ENCODE measurements at regions not wholly inside any gene's neighbourhood (a gene's known extent, or its start where the extent isn't known, plus 50 kb on each side); places are given as distances from the start of the nearest gene placed in this dataset.

- no peak overlapping the region for H3K9ac ChIP-seq (ENCODE audit: extremely low read depth, insufficient read length, low read length)
- H3K23ac ChIP-seq (ENCODE audit: insufficient read length, low read depth, low read length), result no peak overlapping the region
- H3K9me3 ChIP-seq (ENCODE audit: control insufficient read depth, low read depth, low read length), result no peaks in the 10 kb centered on the region
- no peak overlapping the region for H2BK15ac ChIP-seq (ENCODE audit: low read depth, low read length)
- no peak overlapping the region for H2BK20ac ChIP-seq (ENCODE audit: low read depth, low read length, poor library complexity, severe bottlenecking)
- Mint-ChIP-seq H3K4me3 (no peak overlapping the region), H3K36me3 (ENCODE audit: insufficient read depth in 1 of 3, low read depth in 3 of 3) (peaks cover 0 to under 1% (median 0%) of the 10 kb centered on the region in 3 experiments; a peak in 1 of 7 replicates), H3K27me3 (ENCODE audit: low read depth) (peaks cover 11% of the 10 kb centered on the region), H3K27ac (no peak overlapping the region), H3K9me3 (no peaks in the 10 kb centered on the region; a peak in 1 of 5 replicates), H3K4me1 (peaks cover 7% of the 10 kb centered on the region in 2 experiments)
- H3K27me3 ChIP-seq (ENCODE audit: insufficient read depth, low read length), result no peaks in the 10 kb centered on the region
- peaks cover 2% of the 10 kb centered on the region; the same call in 1 of the 2 replicates for H3K4me1 ChIP-seq (ENCODE audit: insufficient read depth, low read length)
- H3K4me2 ChIP-seq (ENCODE audit: insufficient read depth, insufficient read length, low read length), result no peak overlapping the region
- H2BK12ac ChIP-seq (ENCODE audit: insufficient read length, low read depth, low read length), result no peak overlapping the region
- H4K91ac ChIP-seq (ENCODE audit: insufficient read length, low read depth, low read length), result no peak overlapping the region
- H3K79me1 ChIP-seq (ENCODE audit: insufficient read depth, low read depth, low read length, poor library complexity, severe bottlenecking), result no peaks in the 10 kb centered on the region
- no peak overlapping the region for H4K8ac ChIP-seq (replicated peaks; ENCODE audit: insufficient read length, low read depth, low read length)
- H2AFZ ChIP-seq (ENCODE audit: low read length), result no peak overlapping the region
- DNase-seq, result no peak
- no peaks in the 10 kb centered on the region for H3K79me2 ChIP-seq (ENCODE audit: insufficient read depth, low read length)
- no peaks in the 10 kb centered on the region for H4K20me1 ChIP-seq (ENCODE audit: control insufficient read depth, insufficient read depth, insufficient read length)
- no peak overlapping the region for H2AK5ac ChIP-seq (ENCODE audit: insufficient read length, low read length)
- H3T11ph ChIP-seq (ENCODE audit: low read length), result no peak overlapping the region
- no peak overlapping the region for H3K56ac ChIP-seq (ENCODE audit: insufficient read length, low read depth, low read length)
- no peak overlapping the region for H2BK120ac ChIP-seq (ENCODE audit: low read depth, low read length, poor library complexity, severe bottlenecking)
- H3K27ac ChIP-seq (ENCODE audit: insufficient read length, low read depth, low read length), result no peak overlapping the region
- no peak overlapping the region for H3K18ac ChIP-seq (ENCODE audit: insufficient read length, low read depth, low read length)
- H3K14ac ChIP-seq (ENCODE audit: insufficient read depth, low read length), result no peak overlapping the region
- TF ChIP-seq CTCF (conservative IDR thresholded peaks at IDR 0.05), result no peak
- no peak overlapping the region for H2BK5ac ChIP-seq (ENCODE audit: insufficient read length, low read length)
- H3K23me2 ChIP-seq (ENCODE audit: insufficient read length, low read depth, low read length, poor library complexity, severe bottlenecking), result no peaks in the 10 kb centered on the region
- H3K4ac ChIP-seq (ENCODE audit: low read depth, low read length), result no peak overlapping the region
- no peak overlapping the region for H4K5ac ChIP-seq (ENCODE audit: insufficient read length, low read depth, low read length)
Observed at GRCh38 chr4:77348815-77349214, 191.8 kb downstream of the CCNG2 start.
